NT2/D1 (cell line): ENCODE measurements at regions not wholly inside any gene's neighbourhood (a gene's known extent, or its start where the extent isn't known, plus 50 kb on each side); places are given as distances from the start of the nearest gene placed in this dataset.

Source experiments
- DNase-seq: peaks from one replicate; pipeline ENCODE4 v3.0.0-alpha.2; 2011; ENCODE audit warnings: low read depth, low spot score
- H3K27me3 ChIP-seq: 2 replicates; pipeline ENCODE4 v1.6.0; 2011; ENCODE audit warnings: mild to moderate bottlenecking; ENCODE audit not compliant: insufficient read length, insufficient read depth
- H3K36me3 ChIP-seq: 2 replicates; pipeline ENCODE4 v1.6.1; 2011; ENCODE audit warnings: mild to moderate bottlenecking, low read length, mixed read lengths; ENCODE audit not compliant: insufficient read depth, insufficient read length
- H3K4me1 ChIP-seq: 2 replicates; pipeline ENCODE4 v1.5.1; 2011; ENCODE audit not compliant: insufficient read depth, insufficient read length
- H3K4me3 ChIP-seq: 2 replicates; pipeline ENCODE4 v1.5.1; 2011; ENCODE audit warnings: low read depth; ENCODE audit not compliant: insufficient read length
- H3K9ac ChIP-seq: 2 replicates; pipeline ENCODE4 v1.6.0; 2011; ENCODE audit warnings: low read depth; ENCODE audit not compliant: insufficient read length
- H3K9me3 ChIP-seq: 2 replicates; pipeline ENCODE4 v1.5.1; 2011; ENCODE audit warnings: mild to moderate bottlenecking, low read length; ENCODE audit not compliant: insufficient read depth
- SUZ12 ChIP-seq: IDR thresholded peaks from 2 replicates; pipeline ENCODE4 v1.6.1; 2011; ENCODE audit not compliant: insufficient read length, insufficient read depth; ENCODE audit errors: extremely low read depth
- YY1 ChIP-seq: IDR thresholded peaks from 2 replicates; pipeline ENCODE4 v1.6.1; 2011; ENCODE audit not compliant: insufficient read length, insufficient read depth
- ZNF274 ChIP-seq: IDR thresholded peaks from 2 replicates; pipeline ENCODE4 v1.6.1; 2011; ENCODE audit warnings: mild to moderate bottlenecking, low read depth, low read length

GRCh38 chr14:89638891-89639290 lies 221.9 kb upstream of the FOXN3 start:
- Histone ChIP-seq H3K9ac (no peak overlapping the region), H3K4me3 (no peak overlapping the region), H3K36me3 (no peaks in the 10 kb centered on the region), H3K9me3 (0 out of 2 replicates have a peak, but pooled peaks cover 4% of the 10 kb centered on the region), H3K4me1 (no peaks in the 10 kb centered on the region), H3K27me3 (no peaks in the 10 kb centered on the region)
- TF ChIP-seq SUZ12 (no peak), YY1 (no peak), ZNF274 (no peak)
- no peak for DNase-seq

GRCh38 chr14:89637581-89637980 lies 220.5 kb upstream of the FOXN3 start:
- Histone ChIP-seq H3K4me3 (no peak overlapping the region), H3K4me1 (no peaks in the 10 kb centered on the region), H3K9ac (no peak overlapping the region), H3K9me3 (0 out of 2 replicates have a peak, but pooled peaks cover 4% of the 10 kb centered on the region), H3K27me3 (no peaks in the 10 kb centered on the region), H3K36me3 (no peaks in the 10 kb centered on the region)
- no peak for DNase-seq
- no peak for TF ChIP-seq ZNF274
- no peak for TF ChIP-seq SUZ12
- no peak for TF ChIP-seq YY1

DNA sequence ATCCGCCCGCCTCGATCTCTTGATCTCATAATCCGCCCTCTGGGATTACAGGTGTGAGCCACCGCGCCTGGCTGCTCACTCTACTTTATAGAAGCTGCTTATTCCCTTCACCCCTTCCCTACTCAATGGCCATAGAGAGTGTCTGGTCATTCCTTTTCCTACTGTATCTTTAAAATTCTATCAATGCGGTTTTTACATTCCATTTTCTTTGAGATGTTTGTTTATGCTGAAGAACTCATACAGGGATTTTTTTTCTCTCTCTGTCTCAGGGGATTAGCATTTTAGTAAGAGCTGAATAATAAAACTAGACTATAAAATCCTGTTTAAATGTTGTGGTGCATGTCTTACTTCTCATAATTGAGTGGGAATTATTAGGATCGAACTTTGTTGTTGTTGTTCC lies 218.6 kb upstream of the FOXN3 start:
- Histone ChIP-seq H3K9me3 (0 out of 2 replicates have a peak, but pooled peaks cover 4% of the 10 kb centered on the region), H3K4me3 (no peak overlapping the region), H3K9ac (no peak overlapping the region), H3K27me3 (no peaks in the 10 kb centered on the region), H3K36me3 (no peaks in the 10 kb centered on the region), H3K4me1 (no peaks in the 10 kb centered on the region)
- DNase-seq, result no peak
- TF ChIP-seq ZNF274, result no peak
- no peak for TF ChIP-seq YY1
- no peak for TF ChIP-seq SUZ12

DNA sequence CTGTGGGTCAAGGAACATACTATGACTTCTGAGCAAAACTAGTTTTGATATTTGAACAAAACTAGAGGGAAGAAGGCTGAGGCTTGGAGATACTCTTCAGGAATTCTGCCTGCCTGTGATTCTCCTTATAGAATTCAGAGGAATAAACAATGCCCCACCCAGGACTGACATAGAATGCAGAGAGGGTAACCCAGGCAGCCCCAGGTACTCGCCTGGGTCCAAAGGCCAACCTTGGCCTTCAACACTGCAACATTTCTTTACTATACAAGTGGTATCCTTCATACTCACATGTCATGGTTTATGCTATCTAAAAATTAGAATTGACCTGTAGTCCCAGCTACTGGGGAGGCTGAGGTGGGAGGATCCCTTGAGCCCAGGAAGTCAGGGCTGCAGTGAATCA lies 217.0 kb upstream of the FOXN3 start:
- H3K27me3 ChIP-seq, result no peaks in the 10 kb centered on the region
- TF ChIP-seq SUZ12, result no peak
- TF ChIP-seq YY1, result no peak
- no peak for TF ChIP-seq ZNF274
- DNase-seq, result no peak
- H3K9me3 ChIP-seq, result 0 out of 2 replicates have a peak, but pooled peaks cover 2% of the 10 kb centered on the region
- no peak overlapping the region for H3K4me3 ChIP-seq
- no peaks in the 10 kb centered on the region for H3K36me3 ChIP-seq
- no peak overlapping the region for H3K9ac ChIP-seq
- no peaks in the 10 kb centered on the region for H3K4me1 ChIP-seq

DNA sequence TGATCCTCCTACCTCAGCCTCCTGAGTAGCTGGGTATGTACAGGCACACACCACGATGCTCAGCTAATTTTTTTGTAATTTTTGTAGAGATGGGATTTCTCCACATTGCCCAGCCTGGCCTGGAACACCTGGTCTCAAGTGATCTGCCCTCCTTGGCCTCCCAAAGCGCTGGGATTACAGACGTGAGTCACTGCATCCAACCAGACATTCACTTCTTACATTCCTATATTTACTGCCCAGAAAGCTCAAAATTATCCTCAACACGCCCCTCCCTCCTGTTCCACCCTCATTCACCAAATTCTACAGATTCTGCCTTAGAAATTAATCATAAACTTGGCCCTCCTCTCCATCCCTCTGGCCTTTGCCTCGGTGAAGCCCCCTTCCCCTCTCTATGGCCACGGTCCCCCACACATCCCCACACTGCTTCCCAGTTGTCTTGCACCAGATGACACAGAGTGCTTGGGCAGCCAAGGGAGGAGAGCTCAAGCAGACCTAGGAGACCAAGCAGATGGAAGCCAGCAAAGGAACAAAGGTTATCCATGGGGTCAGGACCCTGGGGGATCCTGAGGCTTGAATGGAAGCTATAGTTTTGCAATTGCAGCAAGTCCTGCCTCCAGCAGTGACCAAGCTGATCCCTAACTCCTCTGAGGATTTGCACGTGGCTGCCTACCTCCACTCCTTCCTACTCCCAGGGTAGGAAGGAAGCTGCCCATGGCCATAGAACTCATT lies 213.2 kb upstream of the FOXN3 start:
- no peak overlapping the region for H3K9ac ChIP-seq
- peaks cover 3% of the 10 kb centered on the region; the same call in 1 of the 2 replicates for H3K9me3 ChIP-seq
- DNase-seq, result no peak
- H3K36me3 ChIP-seq, result no peaks in the 10 kb centered on the region
- H3K27me3 ChIP-seq, result no peaks in the 10 kb centered on the region
- no peak overlapping the region for H3K4me3 ChIP-seq
- TF ChIP-seq SUZ12, result no peak
- no peak for TF ChIP-seq YY1
- no peak for TF ChIP-seq ZNF274
- H3K4me1 ChIP-seq, result peaks cover 2% of the 10 kb centered on the region

GRCh38 chr14:89629383-89629782 lies 212.3 kb upstream of the FOXN3 start:
- Histone ChIP-seq H3K9me3 (peaks cover 6% of the 10 kb centered on the region; the same call in 1 of the 2 replicates), H3K4me3 (no peak overlapping the region), H3K9ac (no peak overlapping the region), H3K36me3 (no peaks in the 10 kb centered on the region), H3K4me1 (peaks cover 2% of the 10 kb centered on the region), H3K27me3 (no peaks in the 10 kb centered on the region)
- TF ChIP-seq ZNF274, result no peak
- no peak for TF ChIP-seq YY1
- no peak for TF ChIP-seq SUZ12
- no peak for DNase-seq

- no peak for DNase-seq
- H3K4me3 ChIP-seq, result no peak overlapping the region
- no peak for TF ChIP-seq YY1
- no peak for TF ChIP-seq ZNF274
- TF ChIP-seq SUZ12, result no peak
- peaks cover 6% of the 10 kb centered on the region; the same call in 1 of the 2 replicates for H3K9me3 ChIP-seq
- no peaks in the 10 kb centered on the region for H3K36me3 ChIP-seq
- H3K9ac ChIP-seq, result no peak overlapping the region
- H3K4me1 ChIP-seq, result peaks cover 2% of the 10 kb centered on the region
- H3K27me3 ChIP-seq, result no peaks in the 10 kb centered on the region
Observed at GRCh38 chr14:89628521-89628920, 211.5 kb upstream of the FOXN3 start.
